Rectal smooth muscle tissue (tissue), 1 donor: ENCODE measurements at regions not wholly inside any gene's neighbourhood (a gene's known extent, or its start where the extent isn't known, plus 50 kb on each side); places are given as distances from the start of the nearest gene placed in this dataset.
"Not testable (repeated sequence)": the region's sequence is repeated elsewhere in the genome, so short reads cannot be mapped to it uniquely, and the experiment has no call there.

Experiments used
- H3K27ac ChIP-seq: one replicate; pipeline ENCODE4 v1.7.0; 2013; ENCODE audit warnings: low read depth, low read length, inconsistent platforms
- H3K27me3 ChIP-seq: one replicate; pipeline ENCODE4 v1.7.0; 2013; ENCODE audit warnings: low read length; ENCODE audit not compliant: control insufficient read depth, insufficient read depth
- H3K36me3 ChIP-seq: one replicate; pipeline ENCODE4 v1.7.0; 2013; ENCODE audit warnings: low read length; ENCODE audit not compliant: control insufficient read depth, insufficient read depth
- H3K4me1 ChIP-seq: one replicate; pipeline ENCODE4 v1.7.0; 2013; ENCODE audit warnings: low read length; ENCODE audit not compliant: control insufficient read depth, insufficient read depth
- H3K4me3 ChIP-seq: one replicate; pipeline ENCODE4 v1.7.0; 2013; ENCODE audit warnings: low read length
- H3K9ac ChIP-seq: one replicate; pipeline ENCODE4 v1.7.0; 2013; ENCODE audit warnings: low read length

DNA sequence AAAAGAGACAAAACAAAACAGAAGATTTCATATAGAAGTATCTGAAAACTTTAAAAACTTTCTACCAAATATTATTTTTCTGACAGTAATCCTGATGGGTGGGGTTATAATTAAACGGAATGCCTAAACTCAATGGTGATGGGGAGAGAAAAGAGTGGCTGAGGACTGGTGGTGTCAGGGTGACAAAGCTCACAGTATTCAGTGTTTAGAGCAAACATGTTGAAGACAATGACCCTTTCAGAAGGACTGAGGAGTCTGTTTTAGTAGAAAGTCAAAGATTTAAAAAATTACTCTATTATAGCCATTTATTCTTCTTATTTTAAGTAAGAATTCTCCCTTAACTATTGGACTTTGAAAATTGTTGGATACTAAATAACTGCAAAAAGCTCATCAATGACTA, 1144.0 kb downstream of the TAF11L14 start:
- Histone ChIP-seq H3K27ac (no peak overlapping the region), H3K9ac (no peak overlapping the region)

DNA sequence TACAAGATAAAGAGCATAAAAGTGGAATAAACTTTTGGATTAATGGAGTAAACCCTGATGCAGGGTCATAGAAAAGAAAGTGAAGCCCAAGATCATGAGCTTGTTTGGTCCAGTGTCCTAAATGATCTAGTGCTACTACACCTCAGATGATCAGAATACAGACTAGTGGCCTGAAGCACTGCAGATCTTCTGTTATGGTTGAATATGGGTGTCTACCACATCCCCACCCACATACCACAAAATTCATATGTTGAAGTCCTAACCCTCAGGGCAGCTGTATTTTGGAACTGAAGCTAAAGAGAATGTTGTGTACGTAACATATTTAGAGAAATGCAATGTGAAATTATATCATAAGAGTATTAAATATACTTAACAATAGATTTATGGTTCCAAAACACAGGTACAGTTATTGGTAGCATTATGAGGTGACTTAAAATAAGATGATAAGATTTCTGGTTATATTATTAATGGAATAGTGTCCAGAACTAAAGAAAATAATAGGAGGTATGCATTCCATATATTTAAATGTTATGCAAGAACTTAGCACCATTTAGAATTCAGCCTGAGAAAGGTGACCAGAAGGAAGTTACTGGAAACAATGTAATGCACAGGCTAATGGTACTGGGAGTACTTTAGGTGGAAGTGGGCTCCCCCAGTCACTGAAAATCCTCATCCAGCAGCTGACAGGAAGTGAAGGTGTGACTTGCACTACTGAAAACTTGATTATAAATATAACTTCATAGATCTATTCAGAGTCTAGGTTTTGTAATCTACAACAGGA, 1155.1 kb downstream of the TAF11L14 start:
- Histone ChIP-seq H3K9ac (no peak overlapping the region), H3K4me3 (no peak overlapping the region), H3K4me1 (no peaks in the 10 kb centered on the region), H3K36me3 (no peaks in the 10 kb centered on the region), H3K27ac (no peak overlapping the region), H3K27me3 (no peaks in the 10 kb centered on the region)

More for the DNA sequence above, 1144.0 kb downstream of the TAF11L14 start:
- Histone ChIP-seq H3K4me3 (no peak overlapping the region), H3K36me3 (no peaks in the 10 kb centered on the region), H3K4me1 (no peaks in the 10 kb centered on the region), H3K27me3 (no peaks in the 10 kb centered on the region)

DNA sequence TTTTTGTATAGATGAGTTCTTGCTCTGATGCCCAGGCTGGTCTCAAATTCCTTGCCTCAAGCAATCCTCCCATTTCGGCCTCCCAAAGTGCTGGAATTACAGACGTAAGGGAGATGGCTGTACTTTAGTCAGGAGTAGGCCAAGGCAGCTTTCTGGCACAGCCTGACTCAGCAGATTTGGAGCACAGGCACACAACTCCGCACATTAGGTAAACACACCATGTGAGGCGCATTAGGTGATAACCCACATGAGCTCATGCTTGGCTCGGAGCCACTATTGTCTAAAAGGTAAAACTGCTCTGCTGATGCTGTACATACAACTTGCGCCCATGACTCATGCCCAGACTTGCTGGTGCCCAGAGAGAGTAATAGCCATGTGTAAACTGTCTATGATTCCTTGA, 1157.9 kb downstream of the TAF11L14 start:
- Histone ChIP-seq H3K4me1 (no peaks in the 10 kb centered on the region), H3K4me3 (no peak overlapping the region), H3K9ac (no peak overlapping the region), H3K27me3 (no peaks in the 10 kb centered on the region), H3K27ac (no peak overlapping the region), H3K36me3 (no peaks in the 10 kb centered on the region)

DNA sequence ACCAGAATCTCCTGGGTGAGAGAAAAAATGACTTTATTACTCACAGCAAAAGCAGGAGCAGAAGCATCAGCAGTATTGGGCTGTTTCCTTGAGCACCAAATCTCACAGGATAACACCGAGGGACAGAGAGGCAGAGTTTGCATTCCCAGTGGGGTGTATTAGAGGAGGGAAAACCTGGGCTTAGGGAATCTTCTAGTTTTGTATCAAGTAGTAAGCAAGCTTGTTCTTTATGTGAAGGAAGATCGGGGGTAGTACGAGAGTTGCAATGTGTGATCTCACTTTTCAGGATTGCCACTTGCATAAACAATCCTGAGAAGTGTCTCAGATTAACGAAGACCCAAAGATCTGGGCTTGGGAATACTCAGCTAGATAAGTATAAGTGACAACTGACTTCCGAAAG, 1163.0 kb downstream of the TAF11L14 start:
- no peak overlapping the region for H3K27ac ChIP-seq
- no peaks in the 10 kb centered on the region for H3K4me1 ChIP-seq
- no peaks in the 10 kb centered on the region for H3K36me3 ChIP-seq
- H3K9ac ChIP-seq, result no peak overlapping the region
- H3K4me3 ChIP-seq, result no peak overlapping the region
- no peaks in the 10 kb centered on the region for H3K27me3 ChIP-seq

DNA sequence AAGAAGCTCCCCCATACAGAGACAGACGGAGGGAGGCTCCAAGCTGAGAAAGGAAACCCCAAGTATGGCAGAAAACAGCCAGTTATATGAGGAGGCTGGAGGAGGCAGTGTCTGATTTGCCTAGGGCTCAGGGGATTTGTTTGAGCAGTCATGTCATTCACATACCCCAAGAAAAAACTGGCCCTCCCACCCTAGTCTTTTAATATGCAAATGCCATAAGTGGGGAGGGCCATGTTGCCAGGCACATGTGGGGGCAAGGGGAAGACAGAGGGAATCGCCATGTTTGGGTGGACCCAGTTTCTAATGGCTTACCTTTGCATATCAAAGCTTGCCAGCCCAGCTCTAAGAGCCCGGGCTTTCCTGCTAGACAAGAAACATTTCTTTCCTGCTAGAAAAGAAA, 1163.8 kb downstream of the TAF11L14 start:
- no peaks in the 10 kb centered on the region for H3K36me3 ChIP-seq
- H3K27ac ChIP-seq, result no peak overlapping the region
- no peaks in the 10 kb centered on the region for H3K27me3 ChIP-seq
- H3K4me1 ChIP-seq, result no peaks in the 10 kb centered on the region
- H3K9ac ChIP-seq, result no peak overlapping the region
- H3K4me3 ChIP-seq, result no peak overlapping the region

DNA sequence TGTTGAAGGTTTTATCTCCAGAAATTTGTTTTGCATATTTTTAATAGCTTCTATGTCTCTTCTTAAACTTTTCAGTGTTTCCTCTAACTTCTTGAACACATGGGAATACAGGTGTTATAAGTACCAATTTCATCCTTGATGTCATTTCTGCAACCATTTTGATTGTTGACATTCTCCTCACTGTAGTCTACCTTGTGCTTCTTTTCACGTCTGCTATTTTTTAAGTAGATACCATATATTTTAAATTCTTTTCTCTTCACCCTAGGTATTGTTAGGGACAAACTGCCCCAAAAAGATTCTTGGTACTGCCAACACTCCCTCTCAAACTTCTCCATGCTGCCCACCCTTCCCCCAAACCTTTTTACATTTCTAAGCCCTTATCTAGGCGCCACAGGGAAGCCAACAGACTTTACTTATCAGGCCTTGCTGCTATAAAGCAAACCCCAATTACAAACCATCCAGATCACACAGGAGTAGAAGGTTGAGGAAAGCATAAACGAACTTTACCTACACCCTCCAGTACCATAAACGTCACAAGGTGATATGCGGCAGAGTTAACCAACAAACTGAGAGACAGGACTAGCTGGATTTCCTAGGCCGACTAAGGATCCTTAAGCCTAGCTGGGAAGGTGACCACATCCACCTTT, 1165.3 kb downstream of the TAF11L14 start:
- H3K27me3 ChIP-seq, result no peaks in the 10 kb centered on the region
- H3K9ac ChIP-seq, result no peak overlapping the region
- H3K27ac ChIP-seq, result no peak overlapping the region
- H3K4me3 ChIP-seq, result no peak overlapping the region
- H3K4me1 ChIP-seq, result no peaks in the 10 kb centered on the region
- no peaks in the 10 kb centered on the region for H3K36me3 ChIP-seq

DNA sequence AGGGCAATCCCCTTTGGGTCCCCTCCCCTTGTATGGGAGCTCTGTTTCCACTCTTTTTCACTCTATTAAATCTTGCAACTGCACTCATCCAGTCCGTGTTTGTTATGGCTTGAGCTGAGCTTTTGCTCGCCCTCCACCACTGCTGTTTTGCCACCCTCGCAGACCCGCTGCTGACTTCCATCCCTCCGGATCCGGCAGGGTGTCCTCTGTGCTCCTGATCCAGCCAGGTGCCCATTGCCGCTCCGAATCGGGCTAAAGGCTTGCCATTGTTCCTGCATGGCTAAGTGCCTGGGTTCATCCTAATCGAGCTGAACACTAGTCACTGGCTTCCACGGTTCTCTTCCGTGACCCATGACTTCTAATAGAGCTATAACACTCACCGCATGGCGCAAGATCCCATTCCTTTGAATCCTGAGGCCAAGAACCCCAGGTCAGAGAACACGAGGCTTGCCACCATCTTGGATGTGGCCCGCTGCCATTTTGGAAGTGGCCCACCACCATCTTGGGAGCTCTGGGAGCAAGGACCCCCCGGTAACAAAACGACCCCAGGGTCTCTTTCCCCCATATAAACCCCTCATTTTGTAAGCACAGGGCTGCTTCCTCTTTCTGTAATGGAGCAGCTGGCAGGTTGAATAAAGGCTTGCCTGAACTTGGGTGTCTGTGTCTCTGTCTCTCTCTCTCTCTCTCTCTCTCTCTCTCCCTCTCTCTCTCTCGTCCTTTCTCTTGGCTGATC, 1166.2 kb downstream of the TAF11L14 start:
- H3K27me3 ChIP-seq, result no peaks in the 10 kb centered on the region
- H3K4me1 ChIP-seq, result no peaks in the 10 kb centered on the region
- no peak overlapping the region for H3K9ac ChIP-seq
- no peak overlapping the region for H3K27ac ChIP-seq
- no peak overlapping the region for H3K4me3 ChIP-seq
- no peaks in the 10 kb centered on the region for H3K36me3 ChIP-seq

DNA sequence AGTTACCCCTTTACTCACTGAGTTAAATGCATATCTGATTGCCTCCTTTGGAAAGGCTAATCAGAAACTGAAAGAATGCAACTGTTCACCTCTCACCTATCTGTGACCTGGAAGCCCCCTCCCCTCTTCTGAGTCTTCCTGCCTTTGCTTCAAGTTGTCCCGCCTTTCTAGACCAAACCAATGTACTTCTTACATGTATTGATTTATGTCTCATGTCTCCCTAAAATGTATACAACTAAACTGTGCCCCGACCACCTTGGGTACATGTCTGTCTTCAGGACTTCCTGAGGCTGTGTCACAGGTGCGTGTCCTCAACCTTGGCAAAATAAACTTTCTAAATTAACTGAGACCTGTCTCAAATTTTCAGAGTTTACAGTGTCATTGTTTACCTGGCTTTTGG, 1167.2 kb downstream of the TAF11L14 start:
- not testable (repeated sequence) for H3K27ac ChIP-seq, H3K27me3 ChIP-seq

DNA sequence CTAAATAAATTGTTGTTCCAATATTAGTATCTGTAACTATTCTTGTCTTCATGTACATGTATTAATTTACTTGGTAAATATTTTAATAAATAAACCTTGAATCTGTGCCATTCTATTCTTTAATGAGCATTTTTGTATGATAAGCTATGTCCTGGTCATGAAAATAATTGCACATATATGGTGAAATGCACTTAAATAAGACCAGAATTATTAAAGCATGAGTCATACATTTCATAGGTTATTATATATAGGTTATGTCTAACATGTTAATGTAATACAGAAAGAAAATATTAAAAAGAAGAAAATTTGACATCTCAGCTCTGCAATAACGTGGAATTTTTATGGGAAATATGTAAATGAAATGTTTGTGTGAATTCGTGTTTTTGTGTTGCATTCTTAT, 1168.1 kb downstream of the TAF11L14 start:
- H3K27ac ChIP-seq, result no peak overlapping the region
- H3K4me3 ChIP-seq, result no peak overlapping the region
- H3K4me1 ChIP-seq, result no peaks in the 10 kb centered on the region
- H3K27me3 ChIP-seq, result no peaks in the 10 kb centered on the region
- H3K36me3 ChIP-seq, result no peaks in the 10 kb centered on the region
- H3K9ac ChIP-seq, result no peak overlapping the region

More for the DNA sequence above, 1167.2 kb downstream of the TAF11L14 start:
- not testable (repeated sequence) for H3K4me3 ChIP-seq, H3K9ac ChIP-seq, H3K36me3 ChIP-seq, H3K4me1 ChIP-seq

DNA sequence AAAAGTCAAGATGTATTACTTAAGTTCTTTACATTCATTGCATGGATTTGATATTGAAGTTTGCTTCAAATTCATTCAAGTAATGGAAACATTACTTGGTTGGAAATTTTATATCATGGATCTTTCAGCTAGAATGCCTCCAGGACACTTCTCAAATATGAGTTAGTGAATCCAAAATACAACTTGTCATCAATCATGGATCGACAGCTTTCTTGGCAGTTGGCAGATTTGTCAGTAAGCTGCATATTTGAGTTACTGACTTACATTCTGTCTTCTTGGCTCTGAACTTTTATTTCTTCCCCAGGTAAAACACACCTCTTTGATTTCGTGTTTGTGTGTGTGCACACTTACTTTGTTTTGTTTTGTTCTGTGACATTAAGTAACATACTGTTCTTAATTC, 1171.1 kb downstream of the TAF11L14 start:
- Histone ChIP-seq H3K36me3 (no peaks in the 10 kb centered on the region), H3K27ac (no peak overlapping the region), H3K4me3 (no peak overlapping the region), H3K27me3 (no peaks in the 10 kb centered on the region), H3K9ac (no peak overlapping the region), H3K4me1 (no peaks in the 10 kb centered on the region)

DNA sequence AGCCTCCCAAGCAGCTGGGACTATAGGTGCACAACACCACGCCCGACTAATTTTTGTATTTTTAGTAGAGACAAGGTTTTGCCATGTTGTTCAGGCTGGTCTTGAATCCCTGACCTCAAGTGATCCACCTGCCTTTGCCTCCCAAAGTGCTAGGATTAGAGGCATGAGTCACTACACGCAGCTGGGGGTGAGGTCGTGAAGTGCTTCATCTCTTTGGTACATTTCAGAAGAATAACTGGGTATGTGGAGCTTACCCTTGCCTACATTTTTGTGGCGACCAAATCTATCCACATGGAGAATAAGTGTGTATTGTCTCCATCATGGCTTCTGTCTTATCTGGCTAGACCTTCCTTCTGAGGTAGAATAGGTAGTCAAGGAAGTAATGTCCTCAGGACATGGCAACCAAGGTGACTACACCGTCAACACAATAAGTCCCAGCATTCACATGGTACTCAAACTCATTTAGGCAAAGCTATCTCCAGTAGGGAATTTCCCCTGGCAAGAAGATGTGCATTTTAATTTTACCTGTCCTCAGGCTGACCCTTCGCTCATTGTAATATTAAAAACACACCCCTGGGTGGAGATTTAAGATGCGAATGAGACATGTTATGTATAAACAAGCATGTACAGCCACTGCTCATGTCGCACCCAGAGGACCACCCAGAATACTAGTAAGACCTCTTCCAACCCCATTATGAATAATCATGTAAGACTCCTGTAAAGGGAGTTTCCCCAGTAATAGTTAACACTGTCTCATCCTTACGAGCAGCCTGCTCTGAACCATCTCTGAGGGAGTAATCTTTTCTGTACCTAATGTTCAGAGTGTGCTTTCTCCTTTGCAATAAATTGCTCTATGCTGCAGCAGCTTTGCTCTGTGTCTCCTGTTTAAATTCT, 1173.2 kb downstream of the TAF11L14 start:
- H3K27me3 ChIP-seq, result no peaks in the 10 kb centered on the region
- H3K36me3 ChIP-seq, result no peaks in the 10 kb centered on the region
- H3K27ac ChIP-seq, result no peak overlapping the region
- H3K4me1 ChIP-seq, result no peaks in the 10 kb centered on the region
- no peak overlapping the region for H3K4me3 ChIP-seq
- no peak overlapping the region for H3K9ac ChIP-seq

DNA sequence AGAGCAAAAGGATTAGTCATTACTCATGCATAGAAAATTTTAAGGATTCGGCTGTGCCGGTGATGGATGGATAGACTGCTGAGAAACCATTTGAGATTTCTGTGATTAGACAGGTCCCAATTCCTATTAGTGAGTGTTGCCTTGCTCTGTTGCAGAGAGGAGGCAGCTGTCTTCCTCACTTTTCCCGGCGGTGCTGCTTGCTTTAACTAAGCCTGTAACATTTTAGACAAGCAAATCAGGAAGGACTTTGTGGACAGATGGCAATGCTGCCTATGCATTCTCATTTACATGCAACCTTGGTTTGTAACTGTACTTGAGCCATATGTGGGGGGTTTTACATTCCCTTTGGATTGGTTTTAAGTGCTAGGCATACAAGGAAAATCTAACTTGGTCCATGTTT, 1176.3 kb downstream of the CDH18 start:
- H3K36me3 ChIP-seq, result no peaks in the 10 kb centered on the region
- no peak overlapping the region for H3K27ac ChIP-seq
- no peaks in the 10 kb centered on the region for H3K4me1 ChIP-seq
- H3K4me3 ChIP-seq, result no peak overlapping the region
- no peaks in the 10 kb centered on the region for H3K27me3 ChIP-seq
- no peak overlapping the region for H3K9ac ChIP-seq
